ENCODE measurements at regions not wholly inside any gene's neighbourhood (a gene's known extent, or its start where the extent isn't known, plus 50 kb on each side); places are given as distances from the start of the nearest gene placed in this dataset.

GRCh38 chr11:42085736-42086135 is 626.3 kb upstream of the LRRC4C start:
- TF ChIP-seq CTCF (IDR thresholded peaks at IDR 0.05) (no peak), POLR2AphosphoS5 (IDR thresholded peaks at IDR 0.05) (no peak)

All from transverse colon (tissue), 4 donors.